C4-2B (cell line): ENCODE measurements at regions not wholly inside any gene's neighbourhood (a gene's known extent, or its start where the extent isn't known, plus 50 kb on each side); places are given as distances from the start of the nearest gene placed in this dataset.

ENCODE experiments used
- H3K27ac ChIP-seq: fragments of 450-650 bp; 2 replicates; pipeline ENCODE4 v1.5.1; 2017
- CTCF ChIP-seq: fragments of 450-650 bp; conservative IDR thresholded peaks from 2 replicates; pipeline ENCODE4 v1.5.1; 2017; ENCODE audit warnings: mild to moderate bottlenecking
- ZFX ChIP-seq: fragments of 450-650 bp; IDR thresholded peaks from 2 replicates; pipeline ENCODE4 v1.6.1; 2017

GRCh38 chr15:57767481-57767880 is 61.0 kb downstream of the POLR2M start:
- no peak overlapping the region for H3K27ac ChIP-seq
- TF ChIP-seq ZFX (no peak), CTCF (no peak)

GRCh38 chr15:57769266-57769665 is 62.8 kb downstream of the POLR2M start:
- TF ChIP-seq ZFX (no peak), CTCF (no peak)
- no peak overlapping the region for H3K27ac ChIP-seq

GRCh38 chr15:57770495-57770894 is 64.0 kb downstream of the POLR2M start:
- TF ChIP-seq CTCF, result no peak
- no peak overlapping the region for H3K27ac ChIP-seq

GRCh38 chr15:57772223-57772957 is 65.9 kb downstream of the POLR2M start:
- TF ChIP-seq CTCF (no peak), ZFX (no peak)
- no peak overlapping the region for H3K27ac ChIP-seq

- TF ChIP-seq CTCF (no peak), ZFX (no peak)
- H3K27ac ChIP-seq, result no peak overlapping the region
Observed at GRCh38 chr15:57773051-57773450, 66.5 kb downstream of the POLR2M start.

- TF ChIP-seq CTCF (no peak), ZFX (no peak)
Observed at GRCh38 chr15:57777003-57777402, 70.5 kb downstream of the POLR2M start.

GRCh38 chr15:57780471-57780870 is 74.0 kb downstream of the POLR2M start:
- no peak for TF ChIP-seq CTCF
- TF ChIP-seq ZFX, result no peak
- no peak overlapping the region for H3K27ac ChIP-seq

More at GRCh38 chr15:57777003-57777402, 70.5 kb downstream of the POLR2M start:
- no peak overlapping the region for H3K27ac ChIP-seq
